H1 (cell line): ENCODE measurements at regions not wholly inside any gene's neighbourhood (a gene's known extent, or its start where the extent isn't known, plus 50 kb on each side); places are given as distances from the start of the nearest gene placed in this dataset.

ENCODE experiments used
- EGR1 ChIP-seq: IDR thresholded peaks from 2 replicates; pipeline ENCODE4 v1.6.1; 2011; ENCODE audit warnings: low read depth, low read length, borderline replicate concordance
- FOSL1 ChIP-seq: IDR thresholded peaks from 2 replicates; pipeline ENCODE4 v1.6.1; 2011; ENCODE audit warnings: mild to moderate bottlenecking, low read depth, low read length, moderate library complexity; ENCODE audit not compliant: insufficient read depth
- RNF2 ChIP-seq: fragments of 200-900, 300-1000 bp; sonication (generic); IDR thresholded peaks from 2 replicates; pipeline ENCODE4 v1.7.1; 2016; ENCODE audit warnings: borderline replicate concordance, low read depth, mild to moderate bottlenecking, antibody characterized with exemption, low read length; ENCODE audit not compliant: poor library complexity, severe bottlenecking; ENCODE audit errors: missing control alignments

- TF ChIP-seq EGR1, result no peak
- TF ChIP-seq FOSL1, result no peak
- no peak for TF ChIP-seq RNF2
Measured at GRCh38 chr10:60613434-60613833, 164.8 kb upstream of the CDK1 start (continued).
